ENCODE measurements at regions not wholly inside any gene's neighbourhood (a gene's known extent, or its start where the extent isn't known, plus 50 kb on each side); places are given as distances from the start of the nearest gene placed in this dataset.
"Not testable (repeated sequence)": the region's sequence is repeated elsewhere in the genome, so short reads cannot be mapped to it uniquely, and the experiment has no call there.

- DNase-seq (ENCODE audit: insufficient read length) = no peak
- no peak for FAIRE-seq
- no peak for TF ChIP-seq POLR2A (IDR thresholded peaks at IDR 0.05; ENCODE audit: low read depth, low read length)
Measured at GRCh38 chr3:87867001-87867400, 191.8 kb downstream of the CGGBP1 start.

GRCh38 chr3:87856126-87856525, 202.7 kb downstream of the CGGBP1 start:
- TF ChIP-seq TAF1 (IDR thresholded peaks at IDR 0.05; ENCODE audit: borderline replicate concordance, low read depth, low read length) = no peak
- no peak for TF ChIP-seq POLR2A (IDR thresholded peaks at IDR 0.05; ENCODE audit: low read depth, low read length)
- no peak for TF ChIP-seq POLR2AphosphoS5 (IDR thresholded peaks at IDR 0.05; ENCODE audit: low read depth, low read length)
- FAIRE-seq (no peak), DNase-seq (ENCODE audit: insufficient read length) (no peak)

DNA sequence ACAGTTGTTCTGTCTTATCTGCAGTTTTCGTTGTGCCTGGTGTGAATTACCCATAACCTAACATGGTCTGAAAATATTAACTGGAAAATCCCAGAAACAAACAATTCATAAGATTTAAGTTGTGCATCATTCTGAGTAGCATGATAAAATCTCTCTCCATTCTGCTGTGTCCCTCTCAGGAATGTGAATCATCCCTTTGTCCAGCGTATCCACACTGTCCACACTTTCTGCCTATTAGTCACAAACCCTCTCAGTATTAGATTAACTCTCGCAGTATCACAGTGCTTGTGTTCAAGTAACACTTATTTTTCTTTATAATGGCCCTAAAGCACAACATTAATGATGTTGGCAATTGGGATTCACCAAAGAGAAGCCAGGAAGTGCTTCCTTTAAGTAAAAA, 203.2 kb downstream of the CGGBP1 start:
- DNase-seq (ENCODE audit: insufficient read length) (no peak), FAIRE-seq (no peak)
- no peak for TF ChIP-seq TAF1 (IDR thresholded peaks at IDR 0.05; ENCODE audit: borderline replicate concordance, low read depth, low read length)
- no peak for TF ChIP-seq POLR2AphosphoS5 (IDR thresholded peaks at IDR 0.05; ENCODE audit: low read depth, low read length)
- no peak for TF ChIP-seq POLR2A (IDR thresholded peaks at IDR 0.05; ENCODE audit: low read depth, low read length)

- DNase-seq (ENCODE audit: insufficient read length) (no peak), FAIRE-seq (no peak)
- no peak for TF ChIP-seq POLR2A (IDR thresholded peaks at IDR 0.05; ENCODE audit: low read depth, low read length)
- TF ChIP-seq TAF1 (IDR thresholded peaks at IDR 0.05; ENCODE audit: borderline replicate concordance, low read depth, low read length) = no peak
- no peak for TF ChIP-seq POLR2AphosphoS5 (IDR thresholded peaks at IDR 0.05; ENCODE audit: low read depth, low read length)
Measured at GRCh38 chr3:87855211-87855610, 203.6 kb downstream of the CGGBP1 start.

DNA sequence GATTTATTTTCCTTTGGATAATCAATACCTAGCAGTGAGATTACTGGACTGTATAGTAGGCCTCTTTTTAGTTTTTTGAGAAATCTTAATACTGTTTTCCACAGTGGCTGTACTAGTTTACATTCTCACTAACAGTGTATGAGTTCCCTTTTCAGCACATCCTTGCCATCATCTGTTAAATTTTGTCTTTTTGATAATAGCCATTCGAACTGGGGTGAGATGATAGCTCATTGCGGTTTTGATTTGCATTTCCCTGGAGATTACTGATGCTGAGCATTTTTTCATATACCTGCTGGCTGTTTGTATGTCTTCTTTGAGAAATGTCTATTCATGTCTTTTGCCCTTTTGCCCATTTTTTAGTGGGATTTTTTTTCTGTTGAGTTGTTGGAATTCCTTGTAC, 210.8 kb downstream of the CGGBP1 start:
- DNase-seq (ENCODE audit: insufficient read length) (no peak), FAIRE-seq (no peak)
- TF ChIP-seq POLR2AphosphoS5 (IDR thresholded peaks at IDR 0.05; ENCODE audit: low read depth, low read length) (no peak), TAF1 (IDR thresholded peaks at IDR 0.05; ENCODE audit: borderline replicate concordance, low read depth, low read length) (no peak), POLR2A (IDR thresholded peaks at IDR 0.05; ENCODE audit: low read depth, low read length) (no peak)

DNA sequence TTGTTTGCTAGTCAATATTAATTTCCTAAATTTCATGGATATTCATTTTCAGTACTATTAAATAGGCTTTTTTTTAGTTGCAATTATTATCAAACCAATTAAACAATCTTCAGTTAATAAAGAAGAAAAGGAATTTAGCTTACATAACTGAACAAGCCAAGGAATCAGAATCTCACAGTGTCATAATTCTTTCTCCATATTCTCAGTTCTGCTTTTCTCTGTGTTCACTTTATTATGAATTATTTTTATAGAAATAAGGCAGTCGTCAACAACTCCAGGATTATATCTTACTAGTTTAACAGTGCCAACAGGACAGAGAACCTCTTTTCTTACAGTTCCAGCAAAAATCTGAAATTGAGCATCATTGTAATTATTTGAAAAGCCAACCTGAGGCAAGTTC, 221.7 kb downstream of the CGGBP1 start:
- DNase-seq (ENCODE audit: insufficient read length) = no peak
- TF ChIP-seq POLR2AphosphoS5 (IDR thresholded peaks at IDR 0.05; ENCODE audit: low read depth, low read length) (no peak), POLR2A (IDR thresholded peaks at IDR 0.05; ENCODE audit: low read depth, low read length) (no peak), TAF1 (IDR thresholded peaks at IDR 0.05; ENCODE audit: borderline replicate concordance, low read depth, low read length) (no peak)
- no peak for FAIRE-seq

GRCh38 chr3:87836026-87836425, 222.8 kb downstream of the CGGBP1 start:
- FAIRE-seq (no peak), DNase-seq (ENCODE audit: insufficient read length) (no peak)
- TF ChIP-seq POLR2AphosphoS5 (IDR thresholded peaks at IDR 0.05; ENCODE audit: low read depth, low read length) (no peak), TAF1 (IDR thresholded peaks at IDR 0.05; ENCODE audit: borderline replicate concordance, low read depth, low read length) (no peak), POLR2A (IDR thresholded peaks at IDR 0.05; ENCODE audit: low read depth, low read length) (no peak)

GRCh38 chr3:87835236-87835635, 223.6 kb downstream of the CGGBP1 start:
- DNase-seq (ENCODE audit: insufficient read length) = no peak
- FAIRE-seq = no peak
- TF ChIP-seq POLR2A (IDR thresholded peaks at IDR 0.05; ENCODE audit: low read depth, low read length) = no peak
- no peak for TF ChIP-seq POLR2AphosphoS5 (IDR thresholded peaks at IDR 0.05; ENCODE audit: low read depth, low read length)

GRCh38 chr3:87834327-87834726, 224.5 kb downstream of the CGGBP1 start:
- no peak for DNase-seq (ENCODE audit: insufficient read length)
- TF ChIP-seq POLR2AphosphoS5 (IDR thresholded peaks at IDR 0.05; ENCODE audit: low read depth, low read length) (no peak), TAF1 (IDR thresholded peaks at IDR 0.05; ENCODE audit: borderline replicate concordance, low read depth, low read length) (no peak), POLR2A (IDR thresholded peaks at IDR 0.05; ENCODE audit: low read depth, low read length) (no peak)
- FAIRE-seq = no peak

- TF ChIP-seq POLR2A (IDR thresholded peaks at IDR 0.05; ENCODE audit: low read depth, low read length) (no peak), POLR2AphosphoS5 (IDR thresholded peaks at IDR 0.05; ENCODE audit: low read depth, low read length) (no peak), TAF1 (IDR thresholded peaks at IDR 0.05; ENCODE audit: borderline replicate concordance, low read depth, low read length) (no peak)
- no peak for DNase-seq (ENCODE audit: insufficient read length)
- FAIRE-seq = no peak
Measured at GRCh38 chr3:87833039-87833377, 225.8 kb downstream of the CGGBP1 start.

DNA sequence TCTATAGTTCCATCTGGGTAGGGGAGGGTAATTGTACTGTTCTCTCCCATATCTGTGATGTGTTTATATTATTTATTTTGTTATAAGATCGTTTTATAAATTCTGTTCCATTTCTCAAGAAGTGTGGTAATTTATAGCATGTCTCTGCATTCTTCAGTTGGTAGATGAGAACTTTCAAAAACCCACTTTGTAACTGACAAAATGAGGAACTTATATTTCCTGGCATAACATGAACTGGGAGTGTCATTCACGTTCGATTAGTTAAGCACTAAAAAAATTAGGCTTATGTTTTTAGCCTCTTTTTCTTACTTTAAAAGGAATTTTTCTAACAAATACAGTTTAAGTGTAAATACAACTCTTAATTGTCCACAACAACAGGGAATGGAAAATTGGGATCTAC, 230.8 kb downstream of the CGGBP1 start:
- no peak for FAIRE-seq
- no peak for DNase-seq (ENCODE audit: insufficient read length)
- no peak for TF ChIP-seq POLR2A (IDR thresholded peaks at IDR 0.05; ENCODE audit: low read depth, low read length)
- TF ChIP-seq TAF1 (IDR thresholded peaks at IDR 0.05; ENCODE audit: borderline replicate concordance, low read depth, low read length) = no peak
- no peak for TF ChIP-seq POLR2AphosphoS5 (IDR thresholded peaks at IDR 0.05; ENCODE audit: low read depth, low read length)

- FAIRE-seq (no peak), DNase-seq (ENCODE audit: insufficient read length) (no peak)
- no peak for TF ChIP-seq POLR2AphosphoS5 (IDR thresholded peaks at IDR 0.05; ENCODE audit: low read depth, low read length)
- no peak for TF ChIP-seq TAF1 (IDR thresholded peaks at IDR 0.05; ENCODE audit: borderline replicate concordance, low read depth, low read length)
- TF ChIP-seq POLR2A (IDR thresholded peaks at IDR 0.05; ENCODE audit: low read depth, low read length) = no peak
Measured at GRCh38 chr3:87822563-87822962, 236.2 kb downstream of the CGGBP1 start.

GRCh38 chr3:87813503-87813902, 245.3 kb downstream of the CGGBP1 start:
- not testable (repeated sequence) for DNase-seq (ENCODE audit: insufficient read length); FAIRE-seq
